ENCODE measurements at regions not wholly inside any gene's neighbourhood (a gene's known extent, or its start where the extent isn't known, plus 50 kb on each side); places are given as distances from the start of the nearest gene placed in this dataset.
A peak's percentile ranks its signal among the peaks of the same experiment; 100 is the strongest.

- WGBS: 67% methylated on average over 5 of the region's 5 CpGs
- intact Hi-C loops (cut with DNase I): no loop called here
- no peak overlapping the region for H3K4me3 ChIP-seq
- peaks cover 0 to 8% (median 3%) of the 10 kb centered on the region in 4 donors for H3K9me3 ChIP-seq
- H3K4me1 ChIP-seq: peaks cover 0 to 18% (median 5%) of the 10 kb centered on the region in 4 donors
- TF ChIP-seq, protein P1, sequence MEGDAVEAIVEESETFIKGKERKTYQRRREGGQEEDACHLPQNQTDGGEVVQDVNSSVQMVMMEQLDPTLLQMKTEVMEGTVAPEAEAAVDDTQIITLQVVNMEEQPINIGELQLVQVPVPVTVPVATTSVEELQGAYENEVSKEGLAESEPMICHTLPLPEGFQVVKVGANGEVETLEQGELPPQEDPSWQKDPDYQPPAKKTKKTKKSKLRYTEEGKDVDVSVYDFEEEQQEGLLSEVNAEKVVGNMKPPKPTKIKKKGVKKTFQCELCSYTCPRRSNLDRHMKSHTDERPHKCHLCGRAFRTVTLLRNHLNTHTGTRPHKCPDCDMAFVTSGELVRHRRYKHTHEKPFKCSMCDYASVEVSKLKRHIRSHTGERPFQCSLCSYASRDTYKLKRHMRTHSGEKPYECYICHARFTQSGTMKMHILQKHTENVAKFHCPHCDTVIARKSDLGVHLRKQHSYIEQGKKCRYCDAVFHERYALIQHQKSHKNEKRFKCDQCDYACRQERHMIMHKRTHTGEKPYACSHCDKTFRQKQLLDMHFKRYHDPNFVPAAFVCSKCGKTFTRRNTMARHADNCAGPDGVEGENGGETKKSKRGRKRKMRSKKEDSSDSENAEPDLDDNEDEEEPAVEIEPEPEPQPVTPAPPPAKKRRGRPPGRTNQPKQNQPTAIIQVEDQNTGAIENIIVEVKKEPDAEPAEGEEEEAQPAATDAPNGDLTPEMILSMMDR (IDR thresholded peaks at IDR 0.05): no peak
- no peak overlapping the region for H3K27ac ChIP-seq (replicated peaks in 1 of 4)
- no peaks in the 10 kb centered on the region for H3K27me3 ChIP-seq
- no peak for DNase-seq (ENCODE audit: extremely low spot score)
- H3K36me3 ChIP-seq: no peaks in the 10 kb centered on the region
These were observed 274.2 kb upstream of the AGTR2 start for GRCh38 chrX:115896362-115896761.

- no peak overlapping the region for H3K27ac ChIP-seq (replicated peaks in 1 of 4)
- TF ChIP-seq POLR2A (IDR thresholded peaks at IDR 0.05; ENCODE audit: low read depth) (no peak), POLR2AphosphoS5 (IDR thresholded peaks at IDR 0.05) (no peak), EP300 (IDR thresholded peaks at IDR 0.05) (no peak)
- TF ChIP-seq, protein P1 (IDR thresholded peaks at IDR 0.05): no peak
- no peaks in the 10 kb centered on the region for H3K27me3 ChIP-seq
- WGBS: 85% methylated on average over 3 of the region's 8 CpGs
- H3K36me3 ChIP-seq: no peaks in the 10 kb centered on the region
- intact Hi-C loops (cut with DNase I): no loop called here
- peaks cover 0 to 10% (median 4%) of the 10 kb centered on the region in 4 donors for H3K4me1 ChIP-seq
- no peak overlapping the region for H3K4me3 ChIP-seq
- no peak for DNase-seq (ENCODE audit: extremely low spot score)
- peaks cover 0 to 3% (median under 1%) of the 10 kb centered on the region in 4 donors for H3K9me3 ChIP-seq
These were observed 272.6 kb upstream of the AGTR2 start for GRCh38 chrX:115897956-115898355.

DNA sequence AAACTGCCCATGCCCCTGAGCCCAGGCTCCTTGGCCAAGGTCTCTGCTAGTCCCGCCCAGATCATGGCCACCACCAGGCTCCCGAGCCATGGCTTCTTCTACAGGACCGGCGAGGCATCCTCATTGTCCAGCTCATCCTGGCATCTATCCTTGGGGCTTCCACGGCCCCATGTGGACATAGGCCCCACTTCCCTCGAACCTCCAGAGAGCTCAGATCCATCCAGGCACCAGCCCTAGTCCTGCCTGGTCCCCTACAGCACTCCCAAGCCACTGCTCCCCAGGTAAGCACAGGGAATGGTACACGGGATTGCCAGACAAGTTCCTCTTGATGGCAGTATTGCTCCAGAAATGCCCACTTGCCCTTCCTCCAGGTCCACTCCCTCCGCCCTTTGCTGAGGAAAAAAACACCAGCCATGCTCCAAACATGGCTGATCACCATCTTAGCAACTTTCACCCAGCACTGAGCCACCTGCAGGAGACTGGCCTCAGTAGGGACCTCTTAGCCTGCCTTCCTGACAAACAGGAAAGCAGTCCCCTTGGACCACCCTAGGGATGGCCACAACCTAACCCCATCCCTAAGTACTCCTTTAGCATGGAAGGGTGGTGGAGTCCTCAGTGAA, 272.1 kb upstream of the AGTR2 start:
- Histone ChIP-seq H3K27me3 (no peaks in the 10 kb centered on the region), H3K4me3 (no peak overlapping the region), H3K4me1 (peaks cover 0 to 5% (median 2%) of the 10 kb centered on the region in 4 donors), H3K27ac (replicated peaks in 1 of 4) (no peak overlapping the region), H3K36me3 (no peaks in the 10 kb centered on the region), H3K9me3 (peaks cover 0 to 3% (median 0%) of the 10 kb centered on the region in 4 donors)
- TF ChIP-seq POLR2AphosphoS5 (IDR thresholded peaks at IDR 0.05) (peak in 1 of 2 donors; percentile 16), POLR2A (IDR thresholded peaks at IDR 0.05; ENCODE audit: low read depth) (no peak), EP300 (IDR thresholded peaks at IDR 0.05) (no peak)
- TF ChIP-seq, protein P1 (IDR thresholded peaks at IDR 0.05): peak in 2 of 3 experiments; percentile 19 to 25
- WGBS: 74% methylated on average over 5 of the region's 8 CpGs
- intact Hi-C loops (cut with DNase I): no loop called here
- DNase-seq (ENCODE audit: extremely low spot score): no peak

GRCh38 chrX:115900425-115900824, 270.1 kb upstream of the AGTR2 start:
- Histone ChIP-seq H3K4me1 (peaks cover 0 to 3% (median 0%) of the 10 kb centered on the region in 4 donors), H3K27me3 (no peaks in the 10 kb centered on the region), H3K4me3 (no peak overlapping the region), H3K36me3 (no peaks in the 10 kb centered on the region), H3K27ac (replicated peaks in 1 of 4) (no peak overlapping the region), H3K9me3 (peaks cover 0 to 3% (median 0%) of the 10 kb centered on the region in 4 donors)
- WGBS: 83% methylated on average over 4 of the region's 4 CpGs
- no peak for TF ChIP-seq POLR2AphosphoS5 (IDR thresholded peaks at IDR 0.05)
- TF ChIP-seq, protein P1 (IDR thresholded peaks at IDR 0.05): no peak
- no peak for TF ChIP-seq EP300 (IDR thresholded peaks at IDR 0.05)
- no peak for TF ChIP-seq POLR2A (IDR thresholded peaks at IDR 0.05; ENCODE audit: low read depth)
- intact Hi-C loops (cut with DNase I): no loop called here
- DNase-seq (ENCODE audit: extremely low spot score): no peak

DNA sequence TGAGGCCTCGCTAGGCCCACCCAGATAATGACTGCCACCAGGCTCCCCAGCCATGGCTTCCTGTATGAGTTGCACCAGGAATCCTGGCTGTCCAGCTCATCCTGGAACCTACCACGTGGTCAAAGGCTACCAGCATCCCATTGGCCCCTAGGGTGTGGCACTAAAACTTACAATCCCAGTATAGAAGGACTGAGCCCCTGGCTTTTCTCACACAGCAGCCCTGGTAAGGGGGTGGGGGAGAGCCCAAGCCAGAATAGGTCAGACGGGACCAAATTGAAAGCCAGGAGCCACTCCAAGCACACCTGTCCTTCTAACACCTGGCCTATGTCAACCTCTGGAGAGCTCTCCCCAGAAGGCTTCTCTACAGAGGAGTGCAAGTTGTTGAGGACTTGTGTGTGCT, 269.3 kb upstream of the AGTR2 start:
- Histone ChIP-seq H3K27ac (replicated peaks in 1 of 4) (no peak overlapping the region), H3K4me3 (no peak overlapping the region), H3K27me3 (no peaks in the 10 kb centered on the region), H3K36me3 (no peaks in the 10 kb centered on the region), H3K4me1 (peaks cover 0 to 3% (median 0%) of the 10 kb centered on the region in 4 donors), H3K9me3 (peaks cover 0 to 3% (median 0%) of the 10 kb centered on the region in 4 donors)
- TF ChIP-seq EP300 (IDR thresholded peaks at IDR 0.05) (no peak), POLR2A (IDR thresholded peaks at IDR 0.05; ENCODE audit: low read depth) (no peak), POLR2AphosphoS5 (IDR thresholded peaks at IDR 0.05) (no peak)
- TF ChIP-seq, protein P1 (IDR thresholded peaks at IDR 0.05): no peak
- intact Hi-C loops (cut with DNase I): no loop called here
- WGBS: 71% methylated on average over 2 of the region's 3 CpGs
- no peak for DNase-seq (ENCODE audit: extremely low spot score)
